PFSK-1 (cell line): ENCODE measurements at regions not wholly inside any gene's neighbourhood (a gene's known extent, or its start where the extent isn't known, plus 50 kb on each side); places are given as distances from the start of the nearest gene placed in this dataset.

Source experiments
- FOXP2 ChIP-seq: optimal IDR thresholded peaks from 2 replicates; pipeline ENCODE3; 2011; ENCODE audit warnings: borderline replicate concordance, control low read depth, inconsistent platforms; ENCODE audit not compliant: insufficient read depth; ENCODE audit errors: extremely low read length, extremely low read depth
- POLR2AphosphoS5 ChIP-seq: IDR thresholded peaks from 2 replicates; pipeline ENCODE4 v1.6.1; 2012; ENCODE audit warnings: low read depth, mild to moderate bottlenecking, control low read depth, low read length, moderate library complexity
- SIN3A ChIP-seq: IDR thresholded peaks from 2 replicates; pipeline ENCODE4 v1.6.1; 2012; ENCODE audit warnings: mild to moderate bottlenecking, low read length, moderate library complexity, borderline replicate concordance; ENCODE audit not compliant: insufficient read depth
- TAF1 ChIP-seq: IDR thresholded peaks from 2 replicates; pipeline ENCODE4 v1.6.1; 2012; ENCODE audit warnings: low read length, control low read depth, borderline replicate concordance; ENCODE audit not compliant: insufficient read depth
- TF ChIP-seq, protein P1 (sequence below), 2 experiments: IDR thresholded peaks; 2 replicates each; pipeline versions ENCODE4 v1.6.1 to v1.8.0; 2011 to 2012; ENCODE audit warnings: low read depth in 2 of 2, low read length in 2 of 2, control low read depth in 1 of 2, inconsistent platforms in 1 of 2, mild to moderate bottlenecking in 1 of 2, moderate library complexity in 1 of 2; ENCODE audit not compliant: insufficient read depth in 1 of 2

GRCh38 chr2:184530959-184531358 is 67.4 kb upstream of the ZNF804A start:
- no peak for TF ChIP-seq FOXP2
- TF ChIP-seq TAF1, result no peak
- TF ChIP-seq, protein P1, sequence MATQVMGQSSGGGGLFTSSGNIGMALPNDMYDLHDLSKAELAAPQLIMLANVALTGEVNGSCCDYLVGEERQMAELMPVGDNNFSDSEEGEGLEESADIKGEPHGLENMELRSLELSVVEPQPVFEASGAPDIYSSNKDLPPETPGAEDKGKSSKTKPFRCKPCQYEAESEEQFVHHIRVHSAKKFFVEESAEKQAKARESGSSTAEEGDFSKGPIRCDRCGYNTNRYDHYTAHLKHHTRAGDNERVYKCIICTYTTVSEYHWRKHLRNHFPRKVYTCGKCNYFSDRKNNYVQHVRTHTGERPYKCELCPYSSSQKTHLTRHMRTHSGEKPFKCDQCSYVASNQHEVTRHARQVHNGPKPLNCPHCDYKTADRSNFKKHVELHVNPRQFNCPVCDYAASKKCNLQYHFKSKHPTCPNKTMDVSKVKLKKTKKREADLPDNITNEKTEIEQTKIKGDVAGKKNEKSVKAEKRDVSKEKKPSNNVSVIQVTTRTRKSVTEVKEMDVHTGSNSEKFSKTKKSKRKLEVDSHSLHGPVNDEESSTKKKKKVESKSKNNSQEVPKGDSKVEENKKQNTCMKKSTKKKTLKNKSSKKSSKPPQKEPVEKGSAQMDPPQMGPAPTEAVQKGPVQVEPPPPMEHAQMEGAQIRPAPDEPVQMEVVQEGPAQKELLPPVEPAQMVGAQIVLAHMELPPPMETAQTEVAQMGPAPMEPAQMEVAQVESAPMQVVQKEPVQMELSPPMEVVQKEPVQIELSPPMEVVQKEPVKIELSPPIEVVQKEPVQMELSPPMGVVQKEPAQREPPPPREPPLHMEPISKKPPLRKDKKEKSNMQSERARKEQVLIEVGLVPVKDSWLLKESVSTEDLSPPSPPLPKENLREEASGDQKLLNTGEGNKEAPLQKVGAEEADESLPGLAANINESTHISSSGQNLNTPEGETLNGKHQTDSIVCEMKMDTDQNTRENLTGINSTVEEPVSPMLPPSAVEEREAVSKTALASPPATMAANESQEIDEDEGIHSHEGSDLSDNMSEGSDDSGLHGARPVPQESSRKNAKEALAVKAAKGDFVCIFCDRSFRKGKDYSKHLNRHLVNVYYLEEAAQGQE (IDR thresholded peaks at IDR 0.05; ENCODE audit: insufficient read depth in 1 of 2, low read depth in 2 of 2, low read length in 2 of 2), result no peak
- no peak for TF ChIP-seq POLR2AphosphoS5
- no peak for TF ChIP-seq SIN3A

- TF ChIP-seq POLR2AphosphoS5 (no peak), FOXP2 (no peak), TAF1 (no peak), SIN3A (no peak)
- TF ChIP-seq, protein P1 (IDR thresholded peaks at IDR 0.05; ENCODE audit: insufficient read depth in 1 of 2, low read depth in 2 of 2, low read length in 2 of 2), result no peak
Observed at GRCh38 chr2:184532551-184532950, 65.8 kb upstream of the ZNF804A start.

- TF ChIP-seq, protein P1 (IDR thresholded peaks at IDR 0.05; ENCODE audit: insufficient read depth in 1 of 2, low read depth in 2 of 2, low read length in 2 of 2), result no peak
- TF ChIP-seq TAF1 (no peak), SIN3A (no peak), FOXP2 (no peak), POLR2AphosphoS5 (no peak)
Observed at GRCh38 chr2:184534986-184535385, 63.3 kb upstream of the ZNF804A start.

DNA sequence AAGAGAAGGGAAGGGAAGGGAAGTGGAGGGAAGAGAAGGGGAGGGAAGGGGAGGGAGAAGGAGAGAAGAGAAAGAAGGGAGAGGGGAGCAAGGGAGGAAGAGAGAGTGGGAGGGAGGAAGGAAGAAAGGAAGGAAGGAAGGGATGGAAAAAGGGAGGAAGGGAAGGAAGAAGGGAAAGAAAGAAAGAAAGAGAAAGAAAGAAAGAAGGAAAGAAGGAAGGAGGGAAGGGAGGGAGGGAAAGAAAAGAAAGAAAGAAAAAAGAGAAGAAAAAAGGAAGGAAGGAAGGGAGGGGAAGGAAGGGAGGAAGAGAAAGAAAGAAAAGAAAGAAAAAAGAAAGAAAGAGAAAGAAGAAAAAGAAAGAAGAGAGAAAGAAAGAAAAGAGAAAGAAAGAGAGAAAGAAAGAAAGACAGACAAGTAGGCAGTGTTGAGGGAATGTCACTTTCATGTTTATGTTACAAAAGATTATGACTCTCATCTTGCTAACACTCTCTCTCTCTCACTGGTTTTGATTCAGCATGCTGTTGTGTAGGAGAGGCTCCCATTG is 58.0 kb upstream of the ZNF804A start:
- no peak for TF ChIP-seq FOXP2
- TF ChIP-seq, protein P1 (IDR thresholded peaks at IDR 0.05; ENCODE audit: insufficient read depth in 1 of 2, low read depth in 2 of 2, low read length in 2 of 2), result no peak

DNA sequence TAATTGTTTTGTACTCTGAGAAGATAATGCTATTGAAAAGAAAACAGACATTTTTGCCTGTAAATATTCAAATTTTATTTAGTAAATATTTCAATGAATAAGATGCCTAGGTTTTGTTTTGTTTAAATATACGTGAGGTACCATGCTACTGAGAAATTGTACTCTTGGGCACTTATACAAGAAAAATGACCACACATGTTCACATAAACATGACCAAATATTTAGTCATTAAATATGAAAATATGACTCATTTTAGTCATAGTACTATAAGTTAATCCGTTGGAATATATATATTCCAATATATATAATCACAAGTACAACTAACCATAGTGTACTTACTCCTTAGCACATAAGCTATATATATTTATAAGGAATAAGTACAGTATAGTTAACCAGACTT is 56.7 kb upstream of the ZNF804A start:
- no peak for TF ChIP-seq POLR2AphosphoS5
- TF ChIP-seq FOXP2, result no peak
- TF ChIP-seq SIN3A, result no peak
- TF ChIP-seq TAF1, result no peak
- TF ChIP-seq, protein P1 (IDR thresholded peaks at IDR 0.05; ENCODE audit: insufficient read depth in 1 of 2, low read depth in 2 of 2, low read length in 2 of 2), result no peak
